NAMALWA (cell line): ENCODE measurements at regions not wholly inside any gene's neighbourhood (a gene's known extent, or its start where the extent isn't known, plus 50 kb on each side); places are given as distances from the start of the nearest gene placed in this dataset.
A peak's percentile ranks its signal among the peaks of the same experiment; 100 is the strongest.
"Not testable (repeated sequence)": the region's sequence is repeated elsewhere in the genome, so short reads cannot be mapped to it uniquely, and the experiment has no call there.

ENCODE experiments used
- DNase-seq: peaks from one replicate; pipeline ENCODE4 v3.0.0-alpha.2; 2015; ENCODE audit warnings: low spot score

DNA sequence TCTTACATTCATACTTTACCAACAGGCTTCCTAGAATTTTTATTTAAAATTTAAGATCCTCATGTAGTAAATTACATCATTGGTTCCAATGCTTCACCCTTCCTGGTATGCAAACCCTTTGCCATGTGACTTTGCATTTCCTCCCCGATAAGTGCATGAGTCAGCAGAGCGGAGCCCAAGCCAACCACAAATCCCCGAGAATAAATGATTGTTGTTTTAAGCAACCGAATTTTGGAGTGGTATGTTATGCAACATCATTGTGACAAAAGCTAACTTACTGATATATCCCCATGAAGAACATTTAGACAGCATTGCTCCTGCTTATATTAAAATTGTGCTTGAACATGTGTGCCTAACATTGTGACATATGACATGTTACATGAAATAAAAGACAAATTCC is 199.4 kb upstream of the DDX53 start:
- DNase-seq: no peak

DNA sequence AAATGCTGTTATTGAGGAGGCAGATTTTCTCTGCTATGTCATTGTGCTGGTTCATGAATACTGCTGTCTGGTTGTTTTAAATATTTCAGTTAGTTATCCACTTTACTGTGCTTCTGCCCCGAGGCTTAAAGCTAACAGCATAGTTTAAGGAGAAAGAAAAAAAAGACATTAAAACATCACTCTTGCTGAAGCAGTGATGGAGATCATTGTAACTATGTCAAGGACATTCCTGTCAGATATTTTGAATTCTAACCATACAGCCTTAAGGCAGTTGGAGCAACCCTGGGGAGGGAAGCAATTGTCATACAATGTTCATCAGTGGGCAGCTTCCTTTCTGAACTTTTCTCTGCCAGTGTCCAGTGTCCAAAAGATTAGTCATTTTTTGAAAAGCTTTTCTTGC is 199.0 kb upstream of the DDX53 start:
- no peak for DNase-seq

DNA sequence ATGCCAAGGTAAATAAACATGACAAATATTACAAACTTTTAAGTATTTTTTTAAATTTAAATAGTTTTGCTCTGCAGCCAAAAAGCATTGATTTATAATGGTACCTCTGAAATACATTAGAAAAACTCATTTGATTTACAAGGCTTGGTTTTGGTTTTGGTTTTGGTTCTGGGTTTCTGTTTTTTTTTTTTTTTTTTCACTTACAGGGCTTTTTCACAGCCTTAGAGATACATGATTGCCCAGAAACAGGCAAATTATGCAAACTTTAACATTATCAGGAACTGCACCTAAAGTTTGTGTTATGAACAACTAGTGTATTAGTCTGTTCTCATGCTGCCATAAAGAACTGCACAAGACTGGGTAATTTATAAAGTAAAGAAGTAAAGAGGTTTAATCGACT is 196.4 kb upstream of the DDX53 start:
- peak; percentile 1 for DNase-seq

DNA sequence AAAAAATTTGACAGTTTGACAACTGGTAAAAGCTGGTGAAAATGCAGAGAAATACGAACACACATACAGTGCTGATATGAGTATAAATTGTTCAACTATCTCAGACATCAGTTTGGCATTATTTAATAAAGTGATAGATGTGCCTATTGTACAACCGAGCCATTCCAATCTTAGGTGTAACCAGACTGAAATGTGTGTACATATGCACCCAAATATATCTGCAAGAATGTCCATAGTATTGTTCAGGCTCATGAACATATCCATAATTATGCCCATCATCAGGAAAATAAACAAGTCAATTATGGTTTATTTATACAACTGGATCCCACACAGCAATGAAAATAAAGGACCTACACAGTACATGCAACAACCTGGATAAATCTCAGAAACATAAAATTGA is 188.9 kb upstream of the DDX53 start:
- no peak for DNase-seq

DNA sequence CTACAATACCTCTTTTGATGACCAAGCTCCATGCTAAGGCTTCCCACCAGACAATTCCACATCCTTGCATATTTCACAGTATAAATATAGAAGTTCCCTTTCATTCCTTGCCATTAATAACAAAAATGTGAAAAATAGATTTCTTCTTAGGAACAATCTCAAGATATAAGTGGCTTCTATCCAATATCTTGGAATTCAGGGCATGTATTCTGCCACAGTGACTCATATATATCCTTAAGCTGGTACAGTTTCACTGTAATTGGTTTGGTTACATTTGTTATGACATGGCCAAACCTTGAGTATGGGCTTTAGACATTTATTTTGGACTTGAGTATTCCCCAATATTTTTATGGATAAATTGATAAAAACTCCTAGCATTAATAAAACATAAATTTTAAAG is 181.7 kb upstream of the DDX53 start:
- DNase-seq: no peak

DNA sequence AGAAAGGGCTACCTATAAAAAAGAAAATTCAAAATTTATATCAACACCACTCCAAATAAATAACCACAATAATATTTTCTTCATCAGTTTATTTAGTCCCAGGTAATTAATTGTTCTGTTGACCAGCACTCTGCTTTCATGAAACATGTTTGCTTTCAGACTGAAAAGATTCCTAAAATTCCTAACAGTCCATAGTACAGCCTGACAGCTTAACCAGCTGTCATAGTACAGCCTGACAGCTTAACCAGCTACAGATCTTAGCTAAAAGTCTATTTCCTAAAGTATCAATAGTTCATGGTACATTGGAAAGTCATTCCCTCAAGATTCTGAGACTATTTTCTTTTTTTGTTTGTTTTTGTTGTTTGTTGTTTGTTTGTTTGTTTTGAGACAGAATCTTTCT is 144.1 kb upstream of the DDX53 start:
- no peak for DNase-seq

DNA sequence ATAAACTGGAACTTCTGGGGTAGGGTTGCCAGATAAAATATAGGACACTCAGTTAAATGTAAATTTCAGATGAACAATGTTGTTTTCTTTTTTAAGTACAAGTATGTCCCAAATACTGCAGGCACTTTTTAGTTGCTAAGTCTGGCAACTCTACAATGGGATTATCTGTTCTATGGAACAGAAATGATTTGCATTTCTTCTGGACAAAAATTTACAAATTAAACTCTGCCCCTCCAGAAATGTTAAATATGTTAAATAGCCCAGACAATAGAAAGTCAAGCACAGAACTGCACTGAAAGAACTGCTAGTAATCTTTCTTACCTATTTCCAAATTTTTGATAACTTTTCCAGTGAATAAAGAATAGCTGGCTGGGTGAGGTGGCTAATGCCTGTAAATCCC is 140.1 kb upstream of the DDX53 start:
- DNase-seq: no peak

DNA sequence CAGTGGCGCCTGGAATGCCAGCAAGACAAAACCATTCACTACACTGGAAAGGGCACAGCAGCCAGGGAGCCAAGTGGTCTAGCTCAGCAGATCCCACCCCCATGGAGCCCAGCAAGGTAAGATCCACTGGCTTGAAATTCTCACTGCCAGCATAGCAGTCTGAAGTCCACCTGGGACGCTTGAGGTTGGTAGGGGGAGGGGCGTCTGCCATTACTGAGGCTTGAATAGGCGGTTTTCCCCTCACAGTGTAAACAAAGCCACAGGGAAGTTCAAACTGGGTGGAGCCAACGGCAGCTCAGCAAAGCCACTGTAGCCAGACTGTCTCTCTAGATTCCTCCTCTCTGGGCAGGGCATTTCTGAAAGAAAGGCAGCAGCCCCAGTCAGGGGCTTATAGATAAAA is 133.0 kb upstream of the DDX53 start:
- not testable (repeated sequence) for DNase-seq

DNA sequence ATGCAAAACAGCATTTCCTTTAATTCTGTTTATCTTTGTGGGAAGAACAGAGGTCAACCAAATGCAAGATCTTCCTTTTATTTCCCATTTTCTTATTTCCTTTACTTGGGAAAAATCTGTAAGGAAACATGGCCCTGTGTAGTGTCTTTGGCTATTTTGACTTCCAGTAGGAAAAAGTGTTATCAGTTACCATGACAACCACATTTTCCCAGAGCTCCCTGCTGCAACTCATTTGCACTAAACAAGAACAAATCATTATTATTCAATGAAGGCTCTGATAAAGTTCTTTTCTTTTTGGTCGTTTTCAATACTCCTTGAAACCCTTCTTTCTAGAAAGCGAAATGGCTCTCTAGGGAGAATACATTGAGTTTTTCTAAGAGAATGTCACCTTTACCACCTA is 117.2 kb upstream of the DDX53 start:
- DNase-seq: no peak

DNA sequence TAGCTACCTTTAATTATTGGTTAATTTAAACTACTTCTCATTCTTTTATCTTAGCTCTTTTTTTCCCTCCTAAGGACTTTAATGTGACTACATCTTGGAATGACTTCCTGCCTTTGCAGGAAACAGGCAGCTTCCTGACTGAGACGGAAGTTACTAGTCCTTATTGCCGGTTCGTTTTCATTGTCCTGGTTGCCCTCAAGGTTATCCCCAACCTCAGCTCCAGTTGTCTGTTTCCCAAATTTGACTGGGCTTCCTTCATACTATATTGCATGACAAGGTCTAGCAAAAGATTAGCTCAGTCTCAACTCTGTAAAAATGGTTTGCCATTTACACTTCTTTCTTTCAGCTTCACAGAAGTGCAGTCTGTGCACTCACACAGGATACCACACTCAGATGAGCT is 109.9 kb upstream of the DDX53 start:
- DNase-seq: no peak

DNA sequence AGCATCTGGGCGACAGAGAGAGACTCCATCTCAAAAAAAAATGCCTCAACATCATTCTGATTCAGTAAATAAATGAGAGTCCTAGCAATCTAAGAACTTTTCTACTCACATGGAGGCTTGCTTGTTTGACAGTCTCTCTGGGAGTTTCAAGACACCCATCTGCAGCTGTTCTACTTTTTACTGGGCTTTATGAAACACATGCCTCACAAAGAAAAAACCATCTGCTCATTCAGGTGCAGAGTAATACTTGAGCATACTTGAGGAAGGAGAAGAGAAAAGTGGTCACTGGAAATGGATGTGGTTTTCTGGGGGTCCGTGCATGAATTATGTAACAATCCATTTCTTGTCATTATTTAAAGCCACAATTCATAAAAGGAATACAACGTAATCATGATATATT is 87.1 kb upstream of the DDX53 start:
- DNase-seq: peak; percentile 0

DNA sequence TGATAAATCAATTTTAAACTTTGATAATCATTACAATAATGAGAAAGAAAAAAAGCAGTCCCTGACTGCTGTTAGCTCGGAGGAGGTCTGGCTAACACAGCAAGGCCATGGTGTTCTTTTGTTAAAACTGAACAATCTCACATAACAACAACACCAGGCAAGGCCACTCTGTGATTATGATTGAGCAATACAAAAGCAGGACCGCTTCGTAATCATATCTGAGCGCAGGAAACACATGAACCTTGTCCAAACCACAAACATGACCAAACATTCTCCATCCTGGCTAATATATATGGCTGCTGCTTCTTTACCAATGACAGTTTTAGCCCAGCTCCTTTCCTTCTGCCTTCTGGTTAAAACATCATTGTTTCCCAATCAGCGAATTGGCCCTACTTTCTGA is 76.8 kb upstream of the DDX53 start:
- no peak for DNase-seq

DNA sequence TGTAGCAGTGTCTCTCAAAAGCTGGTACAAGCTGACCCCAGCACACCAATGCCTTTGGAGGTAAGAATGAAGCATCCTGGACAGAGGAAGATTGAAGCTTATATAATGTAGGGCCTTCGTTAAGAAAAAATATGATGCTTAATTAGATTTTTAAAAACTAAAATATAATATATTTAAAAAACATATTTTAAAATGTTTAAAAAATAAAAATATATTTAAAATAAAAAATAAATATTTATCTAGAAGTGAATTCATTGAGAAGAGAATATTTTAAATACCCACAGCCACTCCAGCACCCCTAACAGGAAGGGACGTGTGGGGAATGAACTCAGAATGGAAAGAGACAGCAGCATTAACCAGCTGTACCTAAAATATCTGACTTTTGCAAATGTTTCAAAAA is 65.1 kb upstream of the DDX53 start:
- DNase-seq: no peak

DNA sequence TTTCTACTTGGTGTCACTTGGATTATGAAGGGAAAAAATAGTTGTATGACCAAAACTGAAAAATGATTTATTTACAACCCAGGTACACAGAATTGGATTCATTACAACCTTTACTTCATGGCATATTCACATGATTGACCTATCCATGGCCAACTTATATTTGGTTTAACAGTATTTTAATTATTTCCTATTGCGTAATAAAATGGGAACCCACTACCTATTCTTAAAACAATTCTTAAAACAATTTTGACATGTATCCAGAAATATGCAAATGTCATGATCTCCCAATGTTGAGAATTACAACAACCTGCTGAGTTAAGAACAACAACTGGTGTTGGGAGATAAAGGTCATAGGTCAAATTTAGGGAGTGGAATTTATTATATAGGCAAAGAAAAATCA is 54.8 kb upstream of the DDX53 start:
- DNase-seq: no peak
